CD8-positive, alpha-beta memory T cell (primary cell): ENCODE measurements at regions not wholly inside any gene's neighbourhood (a gene's known extent, or its start where the extent isn't known, plus 50 kb on each side); places are given as distances from the start of the nearest gene placed in this dataset.

ENCODE experiments used
- CTCF ChIA-PET: fragments of 350-600 bp; sonication (Branson Sonifier 250); formaldehyde crosslinking; loops from one replicate; lab custom pipeline; 2021; ENCODE audit warnings: antibody characterized with exemption; lab: Charles Lee
- POLR2A ChIA-PET: fragments of 350-600 bp; sonication (Branson Sonifier 250); formaldehyde crosslinking; loops from one replicate; lab custom pipeline; 2021; ENCODE audit warnings: antibody characterized with exemption; lab: Charles Lee
- DNase-seq, 5 donors: peaks; one replicate each; pipeline versions ENCODE4 v3.0.0 to v3.0.0-alpha.2; 2020 to 2022; ENCODE audit warnings: mixed read lengths in 1 of 5
- H3K27ac ChIP-seq: one replicate; pipeline ENCODE4 v1.7.0; 2013; ENCODE audit warnings: low read depth, mild to moderate bottlenecking, low read length, moderate library complexity
- H3K27me3 ChIP-seq: 2 replicates; pipeline ENCODE4 v1.7.0; 2013; ENCODE audit warnings: low read length, mild to moderate bottlenecking; ENCODE audit not compliant: insufficient read depth, poor library complexity, severe bottlenecking
- H3K36me3 ChIP-seq: 2 replicates; pipeline ENCODE4 v1.7.0; 2013; ENCODE audit warnings: mild to moderate bottlenecking, low read length, moderate library complexity; ENCODE audit not compliant: insufficient read depth
- H3K4me1 ChIP-seq: 2 replicates; pipeline ENCODE4 v1.7.0; 2013; ENCODE audit warnings: mild to moderate bottlenecking, low read length, moderate library complexity; ENCODE audit not compliant: insufficient read depth
- H3K4me3 ChIP-seq: 2 replicates; pipeline ENCODE4 v1.7.0; 2013; ENCODE audit warnings: mild to moderate bottlenecking, low read length
- H3K9me3 ChIP-seq: 2 replicates; pipeline ENCODE4 v1.7.0; 2013; ENCODE audit warnings: mild to moderate bottlenecking, low read length
- H3K27ac Mint-ChIP-seq, 8 donors: one replicate each; pipeline ENCODE4 v1.8.0; 2020 to 2021; ENCODE audit warnings: mixed read lengths in 8 of 8, mild to moderate bottlenecking in 6 of 8, inconsistent platforms in 3 of 8, moderate library complexity in 3 of 8
- H3K27me3 Mint-ChIP-seq, 2 donors: one replicate each; pipeline ENCODE4 v1.8.0; 2020 to 2021; ENCODE audit warnings: mixed read lengths in 2 of 2, mild to moderate bottlenecking in 1 of 2, moderate library complexity in 1 of 2
- H3K36me3 Mint-ChIP-seq, 3 donors: one replicate each; pipeline ENCODE4 v1.8.0; 2020 to 2021; ENCODE audit warnings: mixed read lengths in 3 of 3, inconsistent platforms in 1 of 3, mild to moderate bottlenecking in 1 of 3
- H3K4me1 Mint-ChIP-seq, 3 donors: one replicate each; pipeline ENCODE4 v1.8.0; 2020 to 2021; ENCODE audit warnings: mixed read lengths in 3 of 3, inconsistent platforms in 1 of 3, mild to moderate bottlenecking in 1 of 3
- H3K4me3 Mint-ChIP-seq, 7 donors: one replicate each; pipeline ENCODE4 v1.8.0; 2020 to 2021; ENCODE audit warnings: mixed read lengths in 7 of 7, mild to moderate bottlenecking in 6 of 7, moderate library complexity in 4 of 7, inconsistent platforms in 2 of 7
- H3K9me3 Mint-ChIP-seq, 5 donors: one replicate each; pipeline ENCODE4 v1.8.0; 2020 to 2022; ENCODE audit warnings: mixed read lengths in 5 of 5, mild to moderate bottlenecking in 3 of 5, moderate library complexity in 2 of 5, inconsistent platforms in 1 of 5

- no peaks in the 10 kb centered on the region for H3K27me3 ChIP-seq
- H3K4me1 ChIP-seq, result no peaks in the 10 kb centered on the region
- no peak overlapping the region for H3K4me3 ChIP-seq
- POLR2A ChIA-PET, result no interaction called here
- Mint-ChIP-seq H3K4me1 (no peaks in the 10 kb centered on the region), H3K4me3 (no peak overlapping the region), H3K9me3 (peaks cover 0 to 12% (median 0%) of the 10 kb centered on the region in 5 donors), H3K27me3 (peaks cover 0 to 4% of the 10 kb centered on the region in 2 donors), H3K36me3 (no peaks in the 10 kb centered on the region), H3K27ac (no peak overlapping the region)
- H3K9me3 ChIP-seq, result no peaks in the 10 kb centered on the region
- DNase-seq, result no peak
- no peak overlapping the region for H3K27ac ChIP-seq
- no peaks in the 10 kb centered on the region for H3K36me3 ChIP-seq
- CTCF ChIA-PET, result no interaction called here
Measured at GRCh38 chr19:31952693-31953092, 392.7 kb upstream of the ZNF507 start.

DNA sequence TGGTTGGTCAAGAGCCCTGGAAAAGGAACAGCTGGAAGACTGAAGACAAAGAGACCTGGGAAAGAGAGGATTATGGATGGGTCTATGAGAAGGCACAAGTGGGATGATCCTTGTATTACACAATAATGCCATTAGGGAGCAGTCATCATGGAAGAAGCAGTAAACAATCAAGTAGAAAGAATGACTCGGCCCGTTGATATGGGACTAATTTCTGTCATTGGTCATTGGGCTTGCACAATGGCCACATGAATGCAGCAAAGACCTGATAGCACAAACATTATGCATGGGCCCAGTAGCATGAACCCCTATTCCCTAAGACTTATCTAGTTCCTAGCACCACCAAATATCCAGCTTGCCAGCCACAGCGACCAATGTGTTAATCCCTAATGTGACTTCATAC lies 390.3 kb upstream of the ZNF507 start:
- Histone ChIP-seq H3K27me3 (no peaks in the 10 kb centered on the region), H3K4me1 (no peaks in the 10 kb centered on the region), H3K27ac (no peak overlapping the region), H3K4me3 (no peak overlapping the region), H3K9me3 (no peaks in the 10 kb centered on the region), H3K36me3 (no peaks in the 10 kb centered on the region)
- peaks cover 0 to 17% (median 0%) of the 10 kb centered on the region in 5 donors for H3K9me3 Mint-ChIP-seq
- ChIA-PET CTCF (no interaction called here), POLR2A (no interaction called here)
- H3K27me3 Mint-ChIP-seq, result peaks cover 0 to 4% of the 10 kb centered on the region in 2 donors
- H3K4me1 Mint-ChIP-seq, result no peaks in the 10 kb centered on the region
- H3K27ac Mint-ChIP-seq, result no peak overlapping the region
- no peaks in the 10 kb centered on the region for H3K36me3 Mint-ChIP-seq
- no peak for DNase-seq
- H3K4me3 Mint-ChIP-seq, result no peak overlapping the region

GRCh38 chr19:31955884-31956283 lies 389.5 kb upstream of the ZNF507 start:
- H3K27ac Mint-ChIP-seq, result no peak overlapping the region
- ChIA-PET POLR2A (no interaction called here), CTCF (no interaction called here)
- no peak for DNase-seq
- Histone ChIP-seq H3K27ac (no peak overlapping the region), H3K36me3 (no peaks in the 10 kb centered on the region), H3K4me1 (no peaks in the 10 kb centered on the region), H3K9me3 (no peaks in the 10 kb centered on the region), H3K27me3 (no peaks in the 10 kb centered on the region), H3K4me3 (no peak overlapping the region)
- no peak overlapping the region for H3K4me3 Mint-ChIP-seq
- peaks cover 0 to 4% of the 10 kb centered on the region in 2 donors for H3K27me3 Mint-ChIP-seq
- H3K36me3 Mint-ChIP-seq, result no peaks in the 10 kb centered on the region
- H3K9me3 Mint-ChIP-seq, result peaks cover 0 to 17% (median 0%) of the 10 kb centered on the region in 5 donors
- no peaks in the 10 kb centered on the region for H3K4me1 Mint-ChIP-seq

GRCh38 chr19:31956771-31957392 lies 388.5 kb upstream of the ZNF507 start:
- Histone ChIP-seq H3K9me3 (no peaks in the 10 kb centered on the region), H3K4me3 (no peak overlapping the region), H3K4me1 (no peaks in the 10 kb centered on the region), H3K27ac (no peak overlapping the region), H3K36me3 (no peaks in the 10 kb centered on the region), H3K27me3 (no peaks in the 10 kb centered on the region)
- no peaks in the 10 kb centered on the region for H3K36me3 Mint-ChIP-seq
- no peak overlapping the region for H3K27ac Mint-ChIP-seq
- ChIA-PET CTCF (no interaction called here), POLR2A (no interaction called here)
- H3K4me3 Mint-ChIP-seq, result peak overlapping the region in 1 of 7 donors; percentile 45
- H3K9me3 Mint-ChIP-seq, result peaks cover 0 to 16% (median 0%) of the 10 kb centered on the region in 5 donors
- DNase-seq, result no peak
- peaks cover 0 to 4% of the 10 kb centered on the region in 2 donors for H3K27me3 Mint-ChIP-seq
- no peaks in the 10 kb centered on the region for H3K4me1 Mint-ChIP-seq

- no peaks in the 10 kb centered on the region for H3K4me1 ChIP-seq
- Mint-ChIP-seq H3K27me3 (peaks cover 0 to 4% of the 10 kb centered on the region in 2 donors), H3K27ac (no peak overlapping the region), H3K36me3 (no peaks in the 10 kb centered on the region), H3K4me1 (no peaks in the 10 kb centered on the region), H3K9me3 (peaks cover 0 to 10% (median 0%) of the 10 kb centered on the region in 5 donors), H3K4me3 (no peak overlapping the region)
- no peak overlapping the region for H3K27ac ChIP-seq
- ChIA-PET POLR2A (no interaction called here), CTCF (no interaction called here)
- no peaks in the 10 kb centered on the region for H3K9me3 ChIP-seq
- H3K4me3 ChIP-seq, result no peak overlapping the region
- no peaks in the 10 kb centered on the region for H3K27me3 ChIP-seq
- DNase-seq, result no peak
- no peaks in the 10 kb centered on the region for H3K36me3 ChIP-seq
Measured at GRCh38 chr19:31957711-31958110, 387.7 kb upstream of the ZNF507 start.

DNA sequence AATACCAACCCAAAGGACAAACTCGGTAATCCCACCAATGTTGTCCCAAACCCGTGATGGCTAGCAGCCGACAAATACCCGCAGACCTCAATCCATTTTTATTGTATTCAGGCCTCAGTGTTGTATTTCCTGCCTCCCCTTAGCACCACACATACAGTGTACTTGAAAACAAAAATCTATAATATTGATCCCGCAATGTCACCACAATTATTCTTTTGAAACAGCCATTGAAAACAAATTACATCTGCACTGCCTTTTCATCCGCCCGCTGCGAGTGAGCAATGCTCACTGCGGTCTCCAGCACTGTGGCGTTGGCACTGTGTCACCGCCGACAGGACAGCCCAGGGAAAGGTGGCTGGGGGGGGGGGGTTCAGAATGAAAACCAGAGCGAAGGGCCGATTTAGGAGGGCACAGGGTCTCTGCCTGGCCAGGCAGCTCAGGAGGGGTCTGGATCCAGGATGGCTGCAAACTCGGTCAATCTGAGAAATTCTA lies 385.8 kb upstream of the ZNF507 start:
- H3K27me3 Mint-ChIP-seq, result peaks cover 0 to 1% of the 10 kb centered on the region in 2 donors
- CTCF ChIA-PET, result no interaction called here
- POLR2A ChIA-PET, result no interaction called here
- H3K4me3 Mint-ChIP-seq, result no peak overlapping the region
- H3K4me1 ChIP-seq, result no peaks in the 10 kb centered on the region
- no peaks in the 10 kb centered on the region for H3K36me3 Mint-ChIP-seq
- H3K27me3 ChIP-seq, result no peaks in the 10 kb centered on the region
- no peak for DNase-seq
- H3K36me3 ChIP-seq, result no peaks in the 10 kb centered on the region
- H3K4me1 Mint-ChIP-seq, result no peaks in the 10 kb centered on the region
- H3K4me3 ChIP-seq, result no peak overlapping the region
- H3K27ac Mint-ChIP-seq, result no peak overlapping the region
- peaks cover 0 to 12% (median 0%) of the 10 kb centered on the region in 5 donors for H3K9me3 Mint-ChIP-seq
- no peaks in the 10 kb centered on the region for H3K9me3 ChIP-seq
- H3K27ac ChIP-seq, result no peak overlapping the region

DNA sequence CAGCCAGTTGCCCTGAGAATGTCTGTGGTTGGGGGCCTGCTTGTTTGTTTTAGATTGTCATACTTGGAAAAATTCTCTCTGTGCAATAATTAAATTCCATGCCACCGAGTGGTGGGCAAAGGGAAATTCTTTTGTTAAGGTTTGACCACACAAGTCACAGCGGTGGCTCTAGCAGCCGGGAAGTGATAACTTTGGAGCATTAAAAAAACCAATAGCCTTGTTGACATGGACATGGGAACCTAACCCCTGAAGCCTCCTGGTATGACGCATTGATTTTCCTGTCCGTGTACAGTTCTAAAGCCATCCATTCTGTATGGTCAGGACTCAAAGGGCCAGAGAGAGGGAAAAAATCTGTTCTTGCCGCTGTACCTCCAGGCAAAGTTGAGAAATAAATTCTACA lies 384.9 kb upstream of the ZNF507 start:
- Mint-ChIP-seq H3K27ac (no peak overlapping the region), H3K4me3 (no peak overlapping the region), H3K36me3 (no peaks in the 10 kb centered on the region), H3K9me3 (peaks cover 0 to 12% (median 0%) of the 10 kb centered on the region in 5 donors), H3K27me3 (peaks cover 0 to 1% of the 10 kb centered on the region in 2 donors), H3K4me1 (no peaks in the 10 kb centered on the region)
- POLR2A ChIA-PET, result no interaction called here
- no peaks in the 10 kb centered on the region for H3K27me3 ChIP-seq
- DNase-seq, result no peak
- H3K4me1 ChIP-seq, result no peaks in the 10 kb centered on the region
- H3K9me3 ChIP-seq, result no peaks in the 10 kb centered on the region
- CTCF ChIA-PET, result no interaction called here
- no peak overlapping the region for H3K4me3 ChIP-seq
- no peak overlapping the region for H3K27ac ChIP-seq
- H3K36me3 ChIP-seq, result no peaks in the 10 kb centered on the region

GRCh38 chr19:31961191-31961590 lies 384.2 kb upstream of the ZNF507 start:
- Mint-ChIP-seq H3K9me3 (peaks cover 0 to 12% (median 0%) of the 10 kb centered on the region in 5 donors), H3K4me3 (no peak overlapping the region), H3K36me3 (no peaks in the 10 kb centered on the region), H3K4me1 (no peaks in the 10 kb centered on the region), H3K27me3 (no peaks in the 10 kb centered on the region), H3K27ac (no peak overlapping the region)
- Histone ChIP-seq H3K27me3 (no peaks in the 10 kb centered on the region), H3K4me3 (no peak overlapping the region), H3K9me3 (no peaks in the 10 kb centered on the region), H3K4me1 (no peaks in the 10 kb centered on the region), H3K36me3 (no peaks in the 10 kb centered on the region), H3K27ac (no peak overlapping the region)
- POLR2A ChIA-PET, result no interaction called here
- DNase-seq, result no peak
- CTCF ChIA-PET, result interaction anchor here (1.0 kb wide), 1 partner anchor 23 kb away, joined by 3 read pairs; no protein-coding TSS in a partner anchor
